HG02623 (cell line): ENCODE measurements at regions not wholly inside any gene's neighbourhood (a gene's known extent, or its start where the extent isn't known, plus 50 kb on each side); places are given as distances from the start of the nearest gene placed in this dataset.
"Not testable (repeated sequence)": the region's sequence is repeated elsewhere in the genome, so short reads cannot be mapped to it uniquely, and the experiment has no call there.

Experiments
- ATAC-seq: cut with Tn5 transposase; IDR thresholded peaks from one replicate; pipeline ENCODE4 v1.9.1; 2021; ENCODE audit warnings: moderate library complexity; ENCODE audit not compliant: unreplicated experiment

DNA sequence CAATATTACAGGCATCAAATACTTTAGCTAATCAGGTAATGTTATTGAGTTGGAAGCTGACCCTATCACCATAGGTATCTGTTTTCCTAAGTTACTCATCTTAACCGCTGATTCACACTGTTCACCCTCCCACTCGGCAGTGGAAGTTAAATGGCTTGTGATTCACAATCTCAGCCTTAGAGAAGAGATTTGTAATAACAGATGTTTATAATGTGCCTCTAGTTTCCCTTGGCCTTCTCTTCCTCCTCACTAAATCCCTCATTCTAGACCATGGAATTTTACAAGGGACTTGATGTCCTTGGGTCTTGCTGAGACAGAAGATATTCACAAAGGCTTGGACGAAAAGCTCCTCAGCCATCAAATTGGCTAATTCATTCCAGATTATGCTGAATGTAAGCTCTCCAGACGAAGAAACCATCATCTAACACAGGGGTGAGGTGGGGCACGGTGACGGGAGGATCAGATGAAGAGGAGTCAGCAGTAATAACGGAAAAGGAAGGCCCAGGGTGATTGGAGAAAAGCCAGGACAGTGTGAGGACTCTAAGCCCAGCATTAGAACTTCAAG lies 931.7 kb downstream of the MCTP2 start:
- ATAC-seq = no peak

GRCh38 chr15:95168152-95168551 lies 936.8 kb downstream of the MCTP2 start:
- ATAC-seq = no peak

DNA sequence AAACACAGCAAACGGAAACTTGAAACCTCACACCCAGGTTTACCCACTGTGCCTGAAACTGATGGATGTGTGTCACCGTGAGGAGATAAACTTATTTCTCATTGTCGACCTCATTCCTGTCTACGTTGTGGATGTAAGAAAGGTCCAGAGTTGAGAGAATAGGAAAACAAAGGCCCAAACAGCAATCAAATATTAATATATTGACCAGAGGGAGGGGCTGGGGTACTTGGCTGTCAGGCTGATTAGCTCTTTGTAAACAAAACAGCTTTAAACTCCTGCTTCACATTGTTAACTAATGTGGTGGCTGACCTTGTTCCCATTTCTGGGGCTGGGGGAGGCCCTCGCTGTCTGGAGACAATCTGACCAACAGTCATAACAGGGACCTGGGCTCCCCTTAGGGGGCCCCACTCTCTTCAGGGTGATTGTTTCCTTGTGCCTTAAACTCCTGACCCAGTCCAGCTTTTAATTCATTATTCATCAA lies 937.6 kb downstream of the MCTP2 start:
- no peak for ATAC-seq

DNA sequence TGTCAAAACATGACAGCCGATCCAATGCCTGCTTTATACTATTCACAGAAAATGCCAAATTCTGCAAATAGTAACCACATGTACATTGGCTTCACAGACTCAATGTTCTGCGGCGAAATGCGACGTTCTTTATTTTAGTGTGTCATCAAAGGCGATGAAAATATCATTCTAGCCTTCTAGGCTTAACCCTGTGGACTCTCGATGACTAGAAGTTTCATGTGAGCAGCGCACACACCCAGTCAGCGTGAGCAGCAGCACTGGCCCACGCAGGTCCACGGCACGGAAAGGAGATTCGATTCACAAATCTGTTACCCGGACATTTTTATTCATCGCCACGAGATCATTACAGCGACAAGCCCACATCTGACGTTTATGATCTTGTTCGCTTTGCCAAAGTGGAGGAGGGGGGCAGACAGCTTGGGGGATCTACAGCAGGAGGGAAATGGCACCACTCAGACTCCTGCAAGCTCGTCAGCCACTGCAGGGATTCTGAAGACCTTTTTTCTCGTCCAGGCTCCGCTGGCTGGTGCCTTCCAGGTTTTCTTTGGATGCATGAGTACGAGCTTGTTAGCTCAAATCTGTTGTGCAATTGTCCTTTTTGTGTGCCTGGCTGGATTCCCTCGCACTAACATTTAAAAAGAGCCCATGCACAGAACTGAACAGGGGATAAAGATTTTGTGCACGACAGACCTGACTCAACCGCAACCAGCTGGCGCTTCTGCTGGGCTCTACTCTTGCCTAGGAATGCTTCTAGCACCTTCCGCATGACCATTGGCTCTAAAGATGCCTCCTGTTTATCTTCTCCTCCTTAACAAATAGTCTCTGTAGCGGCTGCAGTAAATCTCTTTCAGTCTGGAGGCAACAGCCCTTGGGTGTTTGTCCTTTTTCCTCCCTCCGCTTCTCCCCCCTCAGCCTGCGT lies 938.4 kb downstream of the MCTP2 start:
- ATAC-seq = no peak

- no peak for ATAC-seq
Observed at GRCh38 chr15:95170561-95171380, 939.4 kb downstream of the MCTP2 start.

DNA sequence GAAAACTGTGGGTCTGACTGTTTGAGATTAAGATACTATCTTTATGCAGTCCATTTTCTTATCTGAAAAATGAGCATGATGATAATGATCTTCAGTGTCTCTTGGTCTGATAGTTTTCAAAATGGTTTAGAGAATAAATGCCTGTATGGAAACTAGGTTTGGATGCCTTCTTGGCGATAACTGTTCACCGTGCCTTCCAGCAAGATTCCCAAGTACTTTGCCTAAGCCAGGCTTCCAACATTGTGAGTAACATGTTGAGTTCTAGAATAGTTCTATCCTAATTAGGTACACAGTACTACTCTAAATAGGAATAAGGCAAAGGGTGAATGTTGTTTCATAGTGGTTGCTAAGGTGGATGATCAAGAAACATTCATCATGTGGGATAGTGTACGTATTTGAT lies 940.2 kb downstream of the MCTP2 start:
- no peak for ATAC-seq

GRCh38 chr15:95174301-95175259 lies 943.2 kb downstream of the MCTP2 start:
- no peak for ATAC-seq

DNA sequence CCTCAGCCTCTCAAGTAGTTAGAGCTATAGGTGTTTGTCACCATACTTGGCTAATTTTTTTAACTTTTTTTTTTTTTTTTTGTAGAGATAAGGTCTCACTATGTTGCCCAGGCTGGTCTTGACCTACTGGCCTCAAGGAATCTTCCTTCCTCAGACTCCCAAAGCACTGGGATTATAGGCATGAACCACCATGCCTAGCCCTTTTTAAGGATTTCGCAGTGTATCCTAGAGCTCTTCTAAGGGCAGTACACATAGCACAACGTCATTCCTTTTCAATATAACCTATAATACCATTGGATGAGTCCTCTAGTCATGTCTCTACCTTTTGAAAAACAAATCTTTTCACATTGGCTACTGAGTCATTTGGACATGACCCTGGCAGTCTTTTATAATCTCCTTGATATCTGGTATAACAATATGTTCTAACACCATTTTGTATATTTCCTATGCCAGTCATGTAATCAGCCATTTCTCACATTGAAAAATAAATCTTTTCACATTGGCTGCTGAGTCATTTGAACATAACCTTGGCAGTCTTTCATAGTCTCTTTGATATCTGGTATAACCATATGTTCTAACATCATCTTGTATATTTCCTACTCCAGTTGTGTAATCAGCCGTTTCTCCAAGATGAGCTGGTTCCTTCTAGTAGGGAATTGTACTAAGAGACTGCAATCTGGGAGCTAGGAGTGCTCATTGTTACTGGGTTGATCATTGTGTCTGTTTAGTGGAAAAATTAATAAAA lies 944.7 kb downstream of the MCTP2 start:
- ATAC-seq = no peak

DNA sequence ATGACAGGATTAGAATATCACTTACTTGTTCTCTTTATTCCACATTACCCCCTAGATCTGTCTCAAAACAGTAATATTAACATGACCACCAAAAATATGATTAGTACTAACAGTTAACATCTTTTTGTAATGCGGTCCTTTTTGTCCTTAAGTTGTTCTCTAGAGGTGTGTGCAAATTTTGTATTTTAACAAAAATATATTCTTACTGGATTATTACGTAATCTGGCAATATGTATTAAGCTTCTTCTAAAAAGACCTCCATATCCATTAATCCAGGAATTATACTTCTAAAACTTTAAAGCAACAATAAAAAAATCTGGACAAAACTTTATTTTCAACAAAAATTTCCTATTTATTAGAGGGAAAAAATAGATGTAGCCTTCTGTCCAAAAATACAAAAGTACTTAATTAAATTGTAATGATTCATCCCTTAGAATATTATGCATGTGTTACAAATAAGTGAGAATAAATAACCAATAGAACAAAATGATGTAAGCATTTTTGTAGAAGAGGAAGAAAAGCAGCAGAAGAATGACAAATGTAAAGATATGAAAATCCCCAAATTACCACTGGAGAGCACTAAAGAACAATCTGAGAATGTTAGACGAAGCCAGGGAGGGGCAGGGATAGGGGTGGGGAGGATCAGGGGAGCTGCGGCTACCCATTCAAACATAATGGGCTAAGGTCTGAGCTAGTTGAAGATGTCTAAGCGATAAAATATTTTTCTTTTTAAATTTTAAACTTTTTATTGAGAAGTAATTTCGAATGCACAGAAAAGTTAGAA lies 945.6 kb downstream of the MCTP2 start:
- ATAC-seq = no peak

- no peak for ATAC-seq
Observed at GRCh38 chr15:95180530-95180929, 949.2 kb downstream of the MCTP2 start.

DNA sequence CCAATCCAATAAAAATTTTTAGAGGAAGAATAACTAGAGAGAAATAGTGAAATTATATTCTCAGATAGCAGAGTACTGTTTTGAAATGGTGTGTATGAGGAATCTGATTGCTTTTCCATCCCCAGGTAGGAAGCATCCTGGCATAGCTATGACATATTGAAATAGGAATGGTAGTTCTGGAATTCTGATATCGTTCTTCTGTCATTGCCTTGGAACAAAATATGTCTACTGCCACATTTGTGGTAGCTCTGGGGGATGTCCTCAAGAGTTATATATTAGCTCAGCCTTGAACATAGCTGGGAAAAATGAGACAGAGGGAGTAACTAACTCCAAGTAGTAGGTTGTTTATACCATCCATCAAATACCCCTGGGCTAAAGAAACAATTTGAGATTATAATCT lies 950.7 kb downstream of the MCTP2 start:
- ATAC-seq = no peak

DNA sequence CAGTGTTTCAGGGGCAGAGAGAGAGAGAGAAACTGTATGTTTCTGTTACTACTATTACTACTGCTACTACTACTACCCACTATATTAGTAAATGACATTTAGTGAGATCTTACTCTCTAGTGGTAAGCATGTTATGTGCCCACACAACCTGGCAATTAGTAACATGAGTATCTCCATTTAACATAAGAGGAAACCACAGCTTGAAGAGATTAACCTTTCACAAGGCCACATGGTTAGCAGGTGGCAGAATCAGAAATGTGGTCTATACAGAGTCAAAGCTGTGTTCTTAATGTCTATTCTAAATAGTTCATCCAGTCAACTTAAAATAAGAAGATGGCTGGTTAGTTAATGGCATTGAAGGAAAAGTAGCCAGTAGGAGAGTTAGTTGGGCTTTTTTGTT lies 961.6 kb downstream of the MCTP2 start:
- ATAC-seq = no peak

DNA sequence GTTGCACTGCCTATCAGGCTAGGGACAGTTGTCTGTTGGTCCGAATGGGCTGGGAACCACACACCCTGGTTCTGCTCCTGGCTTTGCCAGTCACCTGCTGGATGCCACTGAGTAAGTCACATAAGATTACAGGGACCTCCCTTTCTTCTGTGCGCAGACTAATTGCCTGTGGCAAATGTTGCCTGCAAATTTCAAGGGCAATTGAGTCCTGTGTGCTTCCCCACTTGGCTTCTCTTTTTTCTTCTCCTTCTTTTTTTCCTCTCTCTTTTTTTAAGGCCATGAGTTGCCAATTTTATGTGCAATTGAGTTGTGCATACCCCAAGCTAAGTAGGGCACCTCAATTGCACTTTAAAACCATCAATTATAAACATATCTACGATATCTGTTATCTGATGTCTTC lies 963.4 kb downstream of the MCTP2 start:
- ATAC-seq = no peak

DNA sequence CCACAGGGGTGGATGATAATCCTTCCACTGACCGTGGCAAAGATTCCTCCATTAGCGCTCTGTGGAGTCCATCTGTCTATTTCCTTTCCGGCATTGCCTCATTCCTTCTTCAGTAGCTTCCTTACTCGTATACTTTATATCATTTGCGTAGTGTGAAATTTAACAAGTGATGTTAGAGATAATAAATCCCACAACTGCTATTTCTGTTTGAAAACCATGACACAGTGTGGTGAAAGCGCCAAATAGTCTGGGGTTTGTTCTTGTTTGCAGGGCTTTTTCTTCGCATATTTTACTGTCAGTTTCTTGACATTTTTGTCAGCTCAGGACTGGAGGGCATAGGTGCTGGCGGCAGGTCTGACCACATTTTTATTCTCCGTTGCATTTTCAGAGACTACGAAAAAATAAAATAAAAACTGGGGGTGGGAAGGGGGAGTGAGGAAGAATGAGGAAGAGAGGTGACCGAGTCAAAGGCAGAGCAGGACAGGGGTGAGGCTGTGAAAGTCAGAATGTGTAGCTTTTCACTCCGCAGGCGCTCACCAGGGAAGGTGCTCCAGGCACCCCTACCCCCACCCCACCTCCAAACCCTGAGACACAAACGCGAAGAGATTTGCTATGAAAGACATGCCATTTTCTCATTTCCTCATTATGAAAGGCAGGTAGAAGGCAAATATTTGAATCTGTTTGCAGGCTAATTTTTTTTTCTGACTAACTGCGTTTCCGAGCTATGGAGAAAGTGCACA lies 965.0 kb downstream of the MCTP2 start:
- no peak for ATAC-seq

GRCh38 chr15:95202569-95203349 lies 971.4 kb downstream of the MCTP2 start:
- no peak for ATAC-seq

DNA sequence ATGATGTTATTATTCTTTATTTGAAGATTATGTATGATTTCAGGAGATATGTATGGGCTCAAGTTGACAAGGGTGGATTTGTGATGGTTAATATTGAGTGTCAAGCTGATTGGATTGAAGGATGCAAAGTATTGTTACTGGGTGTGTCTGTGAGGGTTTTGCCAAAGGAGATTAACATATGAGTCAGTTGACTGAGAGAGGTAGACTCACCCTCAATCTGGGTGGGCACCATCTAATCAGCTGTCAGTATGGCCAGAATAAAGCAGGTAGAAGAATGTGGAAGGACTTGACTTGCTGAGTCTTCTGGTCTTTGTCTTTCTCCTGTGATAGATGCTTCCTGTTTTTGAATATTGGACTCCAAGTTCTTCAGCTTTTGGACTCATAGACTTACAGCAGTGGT lies 973.7 kb downstream of the MCTP2 start:
- ATAC-seq = no peak

DNA sequence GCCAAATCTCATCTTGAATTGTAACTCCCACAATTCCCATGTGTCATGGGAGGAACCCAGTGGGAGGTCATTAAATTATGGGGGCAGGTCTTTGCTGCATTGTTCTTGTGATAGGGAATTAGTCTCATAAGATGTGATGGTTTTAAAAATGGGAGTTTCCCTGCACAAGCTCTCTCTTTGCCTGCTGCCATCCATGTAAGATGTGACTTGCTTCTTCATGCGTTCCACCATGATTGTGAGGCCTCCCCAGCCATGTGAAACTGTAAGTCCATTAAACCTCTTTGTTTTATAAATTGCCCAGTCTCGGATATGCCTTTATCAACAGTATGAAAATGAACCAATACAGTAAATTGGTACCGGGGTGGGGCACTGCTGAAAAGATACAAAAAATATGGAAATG lies 974.5 kb downstream of the MCTP2 start:
- ATAC-seq = not testable (repeated sequence)
